IMR-90 (cell line): ENCODE measurements at regions not wholly inside any gene's neighbourhood (a gene's known extent, or its start where the extent isn't known, plus 50 kb on each side); places are given as distances from the start of the nearest gene placed in this dataset.

Experiments
- ATAC-seq: fragments of 200-7000 bp; cut with Tn5 transposase; 2 replicates; pipeline ENCODE4 v1.9.1; 2020; ENCODE audit warnings: low read depth, mild to moderate bottlenecking, moderate library complexity
- BruUV-seq: library from RNA; stranded (reverse); fragments of 400-500 nt; replicated peaks from 2 replicates; lab custom pipeline; 2021; lab: Mats Ljungman, UMichigan
- CTCF ChIA-PET: fragments of 300-600 bp; formaldehyde crosslinking; extraction: SDS; loops from one replicate; lab custom pipeline; 2021; ENCODE audit warnings: antibody characterized with exemption; lab: Yijun Ruan, JAX
- POLR2A ChIA-PET: fragments of 300-600 bp; sonication (Branson Sonifier 250); formaldehyde crosslinking; loops from one replicate; lab custom pipeline; 2022; ENCODE audit warnings: antibody characterized with exemption; ENCODE audit not compliant: unreplicated experiment; lab: Charles Lee
- DNase-seq: peaks from one replicate; pipeline ENCODE4 v3.0.0; 2013
- H2AFZ ChIP-seq: replicated peaks from 2 replicates; pipeline ENCODE3; 2013; ENCODE audit warnings: low read length, mild to moderate bottlenecking; ENCODE audit not compliant: poor library complexity
- H2AK5ac ChIP-seq: 2 replicates; pipeline ENCODE4 v1.6.1; 2013; ENCODE audit warnings: low read depth, low read length, inconsistent platforms
- H2AK9ac ChIP-seq: replicated peaks from 2 replicates; pipeline ENCODE3; 2013; ENCODE audit warnings: mild to moderate bottlenecking, low read depth, low read length, moderate library complexity; ENCODE audit not compliant: poor library complexity
- H2BK120ac ChIP-seq: 2 replicates; pipeline ENCODE4 v1.6.1; 2013; ENCODE audit warnings: low read depth, low read length, inconsistent platforms
- H2BK15ac ChIP-seq: 3 replicates; pipeline ENCODE4 v1.6.1; 2013; ENCODE audit warnings: low read depth, low read length, inconsistent platforms
- H2BK20ac ChIP-seq: 2 replicates; pipeline ENCODE4 v1.6.1; 2013; ENCODE audit warnings: low read depth, mild to moderate bottlenecking, inconsistent platforms, low read length, moderate library complexity
- H2BK5ac ChIP-seq: 2 replicates; pipeline ENCODE4 v1.6.1; 2013; ENCODE audit warnings: mild to moderate bottlenecking, low read depth, low read length, inconsistent platforms; ENCODE audit not compliant: poor library complexity, severe bottlenecking
- H3K14ac ChIP-seq: replicated peaks from 2 replicates; pipeline ENCODE4 v1.6.1; 2013; ENCODE audit warnings: low read depth, low read length, inconsistent platforms
- H3K18ac ChIP-seq: 2 replicates; pipeline ENCODE4 v1.6.1; 2013; ENCODE audit warnings: low read depth, low read length, control low read depth
- H3K23ac ChIP-seq: 2 replicates; pipeline ENCODE4 v1.6.1; 2013; ENCODE audit warnings: low read depth, low read length, inconsistent platforms
- H3K27ac ChIP-seq: 2 replicates; pipeline ENCODE4 v1.5.1; 2013; ENCODE audit warnings: mild to moderate bottlenecking, control low read depth, low read length; ENCODE audit not compliant: insufficient read depth
- H3K27me3 ChIP-seq: 2 replicates; pipeline ENCODE4 v1.6.1; 2013; ENCODE audit warnings: low read length; ENCODE audit not compliant: control insufficient read depth, insufficient read depth
- H3K36me3 ChIP-seq: 2 replicates; pipeline ENCODE4 v1.6.1; 2013; ENCODE audit warnings: low read length, mixed read lengths; ENCODE audit not compliant: control insufficient read depth, insufficient read depth
- H3K4ac ChIP-seq: 2 replicates; pipeline ENCODE4 v1.6.1; 2013; ENCODE audit warnings: low read depth, low read length, inconsistent platforms
- H3K4me1 ChIP-seq: 2 replicates; pipeline ENCODE4 v1.6.1; 2013; ENCODE audit warnings: low read length, mixed read lengths; ENCODE audit not compliant: control insufficient read depth, insufficient read depth
- H3K4me2 ChIP-seq: 2 replicates; pipeline ENCODE4 v1.6.1; 2013; ENCODE audit warnings: low read depth, mild to moderate bottlenecking, control low read depth, low read length, moderate library complexity
- H3K4me3 ChIP-seq: 2 replicates; pipeline ENCODE4 v1.5.1; 2013; ENCODE audit warnings: low read depth, mild to moderate bottlenecking, control low read depth, low read length, moderate library complexity; ENCODE audit not compliant: insufficient read depth
- H3K56ac ChIP-seq: 2 replicates; pipeline ENCODE4 v1.6.1; 2013; ENCODE audit warnings: low read length, inconsistent platforms; ENCODE audit not compliant: insufficient read depth; ENCODE audit errors: extremely low read depth
- H3K79me1 ChIP-seq, 2 experiments: 2 replicates each; pipeline ENCODE4 v1.6.1; 2013; ENCODE audit warnings: low read length in 2 of 2, inconsistent platforms in 1 of 2, low read depth in 1 of 2
- H3K9ac ChIP-seq: 2 replicates; pipeline ENCODE4 v1.6.1; 2013; ENCODE audit warnings: low read depth, low read length, control low read depth
- H3K9me1 ChIP-seq: 2 replicates; pipeline ENCODE4 v1.6.1; 2013; ENCODE audit warnings: low read length, inconsistent platforms; ENCODE audit not compliant: insufficient read depth
- H3K9me3 ChIP-seq: 2 replicates; pipeline ENCODE4 v1.6.1; 2013; ENCODE audit warnings: low read length; ENCODE audit not compliant: control insufficient read depth, insufficient read depth
- H4K20me1 ChIP-seq: 2 replicates; pipeline ENCODE4 v1.6.1; 2013; ENCODE audit warnings: low read length, inconsistent platforms; ENCODE audit not compliant: insufficient read depth
- H4K5ac ChIP-seq: 2 replicates; pipeline ENCODE4 v1.6.1; 2013; ENCODE audit warnings: mild to moderate bottlenecking, low read depth, low read length, control low read depth
- H4K8ac ChIP-seq, 2 experiments: 2 replicates each; pipeline ENCODE4 v1.6.1; 2013; ENCODE audit warnings: low read depth in 2 of 2, low read length in 2 of 2, control low read depth in 1 of 2, inconsistent platforms in 1 of 2
- H4K91ac ChIP-seq: 2 replicates; pipeline ENCODE4 v1.6.1; 2013; ENCODE audit warnings: low read depth, low read length, inconsistent platforms; ENCODE audit not compliant: insufficient read depth
- BHLHE40 ChIP-seq: fragments of 150-350 bp; IDR thresholded peaks from 2 replicates; pipeline ENCODE4 v1.6.1; 2016; ENCODE audit warnings: mild to moderate bottlenecking, low read depth, low read length
- MXI1 ChIP-seq: IDR thresholded peaks from 2 replicates; pipeline ENCODE4 v1.6.1; 2012; ENCODE audit warnings: low read depth, mild to moderate bottlenecking, low read length, moderate library complexity, borderline replicate concordance
- WGBS, 2 experiments: methylation state at CpG; one replicate each; pipeline versions ENCODE4 v1.1.5 to v1.1.7; 2013; ENCODE audit warnings: missing lambda C conversion rate in 2 of 2; ENCODE audit not compliant: insufficient read length in 1 of 2; ENCODE audit errors: extremely low coverage in 2 of 2; 5-methylcytosine and 5-hydroxymethylcytosine counted together
- dilution Hi-C: fragments of 300-500 bp; cut with HindIII; formaldehyde crosslinking; loops from one replicate; pipeline ENCODE4 v1.14.3; 2018; ENCODE audit warnings: low sequenced_read_pairs; ENCODE audit not compliant: unreplicated experiment
- in situ Hi-C: fragments of 300-500 bp; cut with MboI; formaldehyde crosslinking; loops from 3 replicates; pipeline ENCODE4 v1.14.3; 2019; ENCODE audit warnings: low sequenced_read_pairs, inconsistent platforms, mixed read lengths
- intact Hi-C: fragments of 100-400 bp; cut with micrococcal nuclease; formaldehyde crosslinking; loops from 2 replicates; pipeline ENCODE4 v1.10.0; 2022

GRCh38 chr3:102571006-102571405 lies 136.2 kb downstream of the ZPLD1 start:
- TF ChIP-seq MXI1 (no peak), BHLHE40 (no peak)
- H3K4me3 ChIP-seq = no peak overlapping the region
- no peak overlapping the region for H2AK9ac ChIP-seq
- no peak overlapping the region for H3K23ac ChIP-seq
- H3K4me2 ChIP-seq = no peak overlapping the region
- no peaks in the 10 kb centered on the region for H4K20me1 ChIP-seq
- no peak overlapping the region for H4K91ac ChIP-seq
- WGBS, 2 experiments = 80% methylated on average over 1 of the region's 1 CpG; no CpG with 5 or more reads in 1 of the 2 experiments
- no peak overlapping the region for H4K8ac ChIP-seq
- no peaks in the 10 kb centered on the region for H3K79me1 ChIP-seq
- POLR2A ChIA-PET = no interaction called here
- no peak overlapping the region for H2AK5ac ChIP-seq
- no peak overlapping the region for H2BK20ac ChIP-seq
- H3K27me3 ChIP-seq = no peaks in the 10 kb centered on the region
- H3K4me1 ChIP-seq = no peaks in the 10 kb centered on the region
- dilution Hi-C loops = no loop called here
- H2BK5ac ChIP-seq = no peak overlapping the region
- DNase-seq (no peak), ATAC-seq (no peak)
- no TSS peak for BruUV-seq
- no peaks in the 10 kb centered on the region for H3K9me3 ChIP-seq
- H3K18ac ChIP-seq = no peak overlapping the region
- H4K5ac ChIP-seq = no peak overlapping the region
- CTCF ChIA-PET = no interaction called here
- H3K14ac ChIP-seq = no peak overlapping the region
- H3K56ac ChIP-seq = no peak overlapping the region
- H3K36me3 ChIP-seq = no peaks in the 10 kb centered on the region
- no peak overlapping the region for H2BK15ac ChIP-seq
- no peak overlapping the region for H2AFZ ChIP-seq
- no peaks in the 10 kb centered on the region for H3K9me1 ChIP-seq
- no peak overlapping the region for H3K9ac ChIP-seq
- H2BK120ac ChIP-seq = no peak overlapping the region
- in situ Hi-C loops = no loop called here
- no peak overlapping the region for H3K4ac ChIP-seq
- intact Hi-C loops = no loop called here
- H3K27ac ChIP-seq = no peak overlapping the region
